NK-92 treated with Interleukin-12 subunit alpha and Interleukin-12 subunit beta, amount 100 ng/mL, for 24 hours (cell line): ENCODE measurements at regions not wholly inside any gene's neighbourhood (a gene's known extent, or its start where the extent isn't known, plus 50 kb on each side); places are given as distances from the start of the nearest gene placed in this dataset.
"Not testable (repeated sequence)": the region's sequence is repeated elsewhere in the genome, so short reads cannot be mapped to it uniquely, and the experiment has no call there.

Experiments used
- DNase-seq: peaks from one replicate; lab custom pipeline; 2025; lab: John Stamatoyannopoulos, UW

DNA sequence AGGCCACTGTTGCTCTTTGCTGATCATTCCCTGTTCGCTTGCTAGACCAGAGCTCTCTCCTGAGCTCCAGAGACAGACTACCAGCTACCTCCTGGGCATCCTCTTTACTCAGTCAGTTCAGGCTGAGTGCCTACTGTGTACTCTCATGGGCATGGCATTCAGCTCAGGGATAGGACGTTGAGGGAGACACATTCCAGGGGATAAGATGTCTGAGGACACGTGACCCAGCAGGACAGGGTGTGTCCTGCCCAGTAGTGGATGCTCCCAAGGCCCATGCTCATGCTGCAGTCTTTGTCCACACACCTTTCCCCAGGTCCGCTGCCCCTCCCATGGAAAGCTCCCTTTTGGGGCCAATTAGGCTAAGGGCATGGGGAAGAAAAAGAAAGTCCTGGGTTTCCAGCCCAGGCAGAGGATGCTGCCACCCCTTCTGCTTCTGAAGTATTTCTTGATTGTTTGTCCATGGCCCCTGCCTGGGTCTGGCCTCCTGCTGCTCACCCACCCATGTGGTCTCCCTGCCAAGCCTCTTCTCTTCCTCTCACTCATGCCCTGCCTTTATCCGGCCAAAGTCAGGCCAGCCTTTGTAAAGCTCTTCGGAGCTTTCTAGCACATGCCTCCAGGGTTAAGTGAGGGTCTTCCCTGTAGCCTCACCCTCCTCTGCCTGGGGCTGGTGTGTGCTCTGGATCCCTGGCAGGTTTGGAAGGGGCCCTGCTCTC lies 60.5 kb upstream of the PITX1 start:
- DNase-seq = no peak

DNA sequence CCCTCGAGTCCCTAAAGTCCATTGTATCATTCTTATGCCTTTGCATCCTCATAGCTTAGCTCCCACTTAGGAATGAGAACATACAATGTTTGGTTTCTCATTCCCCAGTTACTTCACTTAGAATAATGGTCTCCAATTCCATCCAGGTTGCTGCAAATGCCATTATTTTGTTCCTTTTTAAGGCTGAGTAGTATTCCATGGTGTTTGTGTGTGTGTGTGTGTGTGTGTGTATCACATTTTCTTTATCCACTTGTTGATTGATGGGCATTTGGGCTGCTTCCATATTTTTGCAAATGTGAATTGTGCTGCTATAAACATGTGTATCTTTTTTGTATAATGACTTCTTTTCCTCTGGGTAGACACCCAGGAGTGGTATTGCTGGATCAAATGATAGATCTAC lies 59.5 kb upstream of the PITX1 start:
- DNase-seq = not testable (repeated sequence)

DNA sequence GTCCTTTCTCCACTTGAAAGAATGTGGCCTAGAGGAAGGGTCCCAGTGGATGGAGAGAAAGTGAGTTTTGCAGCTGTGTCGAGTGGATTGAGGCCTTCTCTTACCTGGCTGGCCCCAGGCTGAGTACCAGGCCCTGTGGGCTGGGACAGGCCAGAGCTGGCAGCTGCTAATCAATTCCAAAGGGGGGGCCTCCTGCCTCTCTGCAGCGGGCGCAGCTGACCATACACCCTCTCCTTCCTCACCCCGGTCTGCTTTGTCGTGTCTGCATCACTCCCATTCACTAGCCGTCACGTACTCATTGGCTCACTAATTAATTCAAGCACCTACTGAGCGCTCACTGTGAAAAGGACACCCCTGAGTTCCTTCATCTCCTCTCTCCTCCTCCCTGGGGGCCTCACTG lies 58.4 kb upstream of the PITX1 start:
- no peak for DNase-seq

DNA sequence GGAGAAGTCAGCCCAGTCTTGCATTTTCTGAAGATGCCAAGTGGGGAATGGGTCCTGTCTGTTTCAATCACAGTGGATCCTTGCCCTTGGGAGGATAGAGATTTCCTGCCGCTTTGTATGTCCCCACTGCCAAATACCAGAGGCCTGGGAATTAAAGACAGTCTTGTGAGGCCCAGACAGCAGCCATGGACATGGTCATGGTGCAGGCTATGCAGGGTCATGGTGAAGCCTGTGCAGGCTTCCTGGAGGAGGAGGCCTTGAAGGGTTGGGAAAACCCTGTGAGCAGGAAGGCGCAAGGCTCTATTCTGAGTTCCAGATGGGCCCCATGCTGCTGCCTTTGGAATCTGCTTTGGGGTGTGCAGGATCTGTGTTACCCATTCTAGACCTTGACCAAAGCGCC lies 57.3 kb upstream of the PITX1 start:
- no peak for DNase-seq

DNA sequence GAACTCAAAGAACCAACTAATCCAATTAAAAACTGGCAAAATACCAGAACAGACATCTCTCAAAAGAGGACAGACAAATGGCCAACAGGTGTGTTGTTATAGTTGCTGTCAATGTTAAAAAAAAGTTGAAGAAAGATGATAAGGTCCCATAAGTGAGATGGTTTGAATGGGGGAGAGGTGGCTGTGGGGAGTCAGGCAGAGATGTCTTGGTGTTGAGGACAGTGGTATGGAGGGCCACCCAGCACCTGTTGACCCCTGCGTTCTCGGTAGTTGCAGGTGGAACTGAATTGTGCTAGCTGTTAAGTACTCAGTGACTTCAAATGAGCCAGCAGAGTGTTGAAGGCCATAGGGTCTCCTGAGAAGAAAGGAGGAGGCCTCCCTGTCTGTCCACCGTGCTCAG lies 55.9 kb upstream of the PITX1 start:
- no peak for DNase-seq

DNA sequence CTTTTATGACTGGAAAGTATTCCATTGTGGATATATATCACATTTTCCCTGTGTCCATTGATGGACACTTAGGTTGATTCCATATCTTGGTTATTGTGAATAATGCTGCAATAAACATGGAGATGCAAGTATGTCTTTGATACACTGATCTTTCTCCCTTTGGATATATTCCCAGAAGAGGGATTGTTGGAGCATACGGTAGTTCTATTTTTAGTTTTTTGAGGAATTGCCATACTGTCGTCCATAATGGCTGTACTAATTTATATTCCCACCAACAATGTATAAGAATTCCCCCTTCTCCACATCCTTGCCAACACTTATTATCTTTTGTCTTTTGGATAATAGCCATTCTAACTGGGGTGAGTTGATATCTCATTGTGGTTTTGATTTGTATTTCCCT lies 54.9 kb upstream of the PITX1 start:
- DNase-seq = no peak

DNA sequence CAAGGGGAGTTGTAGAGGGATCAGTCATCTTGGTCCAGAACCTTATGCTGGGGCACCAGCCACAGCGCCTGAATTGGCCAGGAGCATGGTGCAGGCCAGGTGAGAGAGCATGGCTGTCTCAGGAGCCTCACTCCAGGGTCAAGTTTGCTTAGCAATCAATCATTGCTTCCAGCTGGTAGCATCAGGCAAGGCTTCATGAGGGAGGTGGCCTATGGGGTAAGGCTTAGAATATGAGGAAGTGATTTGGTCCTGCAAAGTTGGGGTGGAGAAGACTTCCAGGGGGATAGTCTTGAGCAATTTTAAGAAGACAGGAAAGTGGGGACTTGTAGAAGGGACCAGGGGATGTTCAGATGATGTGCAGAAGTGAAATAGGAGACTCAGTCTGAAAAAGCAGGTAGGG lies 53.9 kb upstream of the PITX1 start:
- no peak for DNase-seq

DNA sequence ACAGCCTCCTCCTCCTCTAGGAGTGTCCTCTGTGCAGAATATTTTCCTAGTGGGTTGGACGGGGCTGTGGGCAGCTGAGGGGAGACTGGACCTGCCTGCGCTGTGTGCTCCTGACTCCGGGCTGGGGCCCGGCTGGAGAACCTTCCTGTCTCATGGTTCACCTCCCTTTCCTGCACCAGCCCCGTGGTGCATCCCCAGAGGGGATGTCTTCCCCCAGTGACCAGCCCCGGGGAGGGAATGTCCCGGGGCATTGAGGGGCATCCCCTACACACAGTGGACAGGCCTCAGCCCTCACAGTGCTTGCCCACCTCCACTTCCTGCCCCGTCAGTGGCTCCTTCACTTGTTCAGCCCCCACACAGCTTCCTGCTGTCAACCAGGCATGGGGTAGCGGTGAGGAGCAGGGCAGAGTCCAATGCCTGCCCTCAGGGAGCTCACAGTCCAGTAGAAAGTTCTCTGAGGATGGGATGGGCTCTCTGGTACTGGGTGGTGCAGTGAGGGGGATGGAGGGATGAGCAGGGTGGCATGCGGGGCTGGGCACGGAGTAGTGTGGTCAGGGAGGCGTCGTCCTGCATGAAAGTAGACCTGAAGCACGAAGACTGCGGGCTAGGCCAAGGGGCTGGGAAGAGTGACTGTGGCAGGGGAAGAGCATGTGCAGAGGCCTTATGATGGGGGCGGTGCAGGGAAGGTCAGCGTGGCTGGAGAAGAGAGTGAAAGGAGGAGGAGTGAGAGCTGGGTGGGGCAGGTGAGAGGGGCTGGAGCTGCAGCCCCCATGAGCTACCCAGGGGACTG lies 52.1 kb upstream of the PITX1 start:
- no peak for DNase-seq

DNA sequence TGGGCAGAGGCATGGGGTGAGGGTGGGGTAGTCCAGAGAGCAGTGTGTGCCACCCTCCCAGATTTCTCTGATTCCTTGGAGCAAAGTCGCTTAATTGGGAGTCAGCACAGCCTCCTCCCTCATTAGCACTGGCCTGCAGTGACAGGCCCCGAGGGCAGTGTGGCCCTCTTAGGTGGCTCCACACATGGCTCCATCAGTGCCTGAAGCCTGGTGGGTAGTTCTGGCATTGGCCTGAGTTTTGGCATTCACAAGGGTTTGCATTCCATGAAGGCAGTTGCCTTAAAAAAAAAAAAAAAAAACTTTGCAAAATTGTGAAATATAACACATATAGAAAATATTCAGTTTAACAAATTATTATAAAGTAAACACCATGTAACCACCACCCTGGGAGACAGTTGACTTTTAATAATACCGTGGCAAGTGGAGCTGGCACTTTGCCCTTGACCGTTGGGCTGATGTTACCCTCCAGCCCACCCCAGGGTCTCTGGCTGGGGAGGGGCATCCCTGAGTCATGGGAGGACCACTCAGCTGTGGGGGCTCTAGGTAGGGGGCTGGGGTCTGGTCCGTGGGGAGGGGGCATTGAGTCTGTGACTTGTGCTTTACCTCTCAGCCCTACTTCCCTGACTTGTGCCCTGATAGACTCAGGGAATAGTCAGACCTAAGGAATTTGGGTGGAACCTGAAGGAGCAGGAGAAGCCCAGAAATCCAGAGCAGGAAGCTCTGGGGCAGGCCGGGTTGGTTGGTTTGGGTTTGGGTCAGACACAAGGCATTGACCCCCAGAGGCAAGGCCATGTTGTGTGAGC lies 51.3 kb upstream of the PITX1 start:
- no peak for DNase-seq
